ENCODE measurements at regions not wholly inside any gene's neighbourhood (a gene's known extent, or its start where the extent isn't known, plus 50 kb on each side); places are given as distances from the start of the nearest gene placed in this dataset.

GRCh38 chr12:87317302-87317701, 711.9 kb downstream of the C12orf50 start:
- Histone ChIP-seq H3K27me3 (ENCODE audit: control insufficient read depth, insufficient read depth, low read length) (no peaks in the 10 kb centered on the region), H3K36me3 (ENCODE audit: control insufficient read depth, insufficient read depth, low read length) (no peaks in the 10 kb centered on the region), H3K4me3 (ENCODE audit: low read depth, low read length) (no peak overlapping the region)
- CTCF ChIA-PET: no interaction called here
- POLR2A ChIA-PET: no interaction called here
- no peak for DNase-seq (ENCODE audit: low read depth)
- no peak for TF ChIP-seq CTCF (IDR thresholded peaks at IDR 0.05; ENCODE audit: insufficient read depth, low read depth, low read length)

DNA sequence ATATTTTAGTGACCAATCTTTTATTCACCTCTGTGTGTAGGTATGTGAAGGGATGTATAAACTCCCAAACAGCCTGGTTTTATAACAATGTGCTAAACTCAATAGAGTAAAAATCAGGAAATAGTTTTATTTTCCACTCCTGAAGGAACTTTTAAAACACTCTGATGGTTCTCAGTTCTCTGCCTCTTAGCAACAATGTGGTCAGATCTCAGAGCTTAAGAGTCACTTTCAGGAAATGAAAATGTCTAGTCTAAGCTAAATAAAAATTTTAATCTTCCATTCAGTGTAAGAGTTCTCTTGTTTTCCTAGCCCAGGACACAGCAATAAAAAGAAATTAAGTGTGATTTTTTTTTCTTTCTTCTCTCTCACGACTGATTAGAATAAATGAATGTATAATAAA, 718.0 kb downstream of the C12orf50 start:
- POLR2A ChIA-PET: no interaction called here
- DNase-seq (ENCODE audit: low read depth): no peak
- H3K27me3 ChIP-seq (ENCODE audit: control insufficient read depth, insufficient read depth, low read length): no peaks in the 10 kb centered on the region
- CTCF ChIA-PET: no interaction called here
- no peak for TF ChIP-seq CTCF (IDR thresholded peaks at IDR 0.05; ENCODE audit: insufficient read depth, low read depth, low read length)
- H3K4me3 ChIP-seq (ENCODE audit: low read depth, low read length): no peak overlapping the region
- no peaks in the 10 kb centered on the region for H3K36me3 ChIP-seq (ENCODE audit: control insufficient read depth, insufficient read depth, low read length)

- no peak for DNase-seq (ENCODE audit: low read depth)
- TF ChIP-seq CTCF (IDR thresholded peaks at IDR 0.05; ENCODE audit: insufficient read depth, low read depth, low read length): no peak
- Histone ChIP-seq H3K4me3 (ENCODE audit: low read depth, low read length) (no peak overlapping the region), H3K27me3 (ENCODE audit: control insufficient read depth, insufficient read depth, low read length) (no peaks in the 10 kb centered on the region), H3K36me3 (ENCODE audit: control insufficient read depth, insufficient read depth, low read length) (no peaks in the 10 kb centered on the region)
- ChIA-PET POLR2A (no interaction called here), CTCF (no interaction called here)
These were observed 719.1 kb downstream of the C12orf50 start for GRCh38 chr12:87310126-87310525.

DNA sequence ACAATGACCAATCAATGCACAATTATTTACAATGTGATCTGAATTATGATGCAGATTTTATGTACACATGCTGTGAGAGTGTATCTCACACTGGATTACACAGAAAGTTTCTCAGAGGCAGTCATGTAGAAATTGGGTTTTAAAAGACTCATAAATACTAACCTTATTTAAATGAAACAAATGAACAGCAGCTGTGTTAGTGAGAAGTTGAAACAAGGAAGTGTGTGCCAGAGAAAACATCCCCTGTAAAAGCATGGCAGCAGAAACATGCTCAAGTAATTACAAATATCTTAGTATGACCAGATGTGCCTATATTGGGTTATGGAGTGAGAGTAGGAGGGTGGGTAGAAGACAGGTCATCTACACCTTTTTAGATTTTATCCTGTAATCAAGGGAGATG, 723.7 kb downstream of the C12orf50 start:
- Histone ChIP-seq H3K36me3 (ENCODE audit: control insufficient read depth, insufficient read depth, low read length) (no peaks in the 10 kb centered on the region), H3K4me3 (ENCODE audit: low read depth, low read length) (no peak overlapping the region), H3K27me3 (ENCODE audit: control insufficient read depth, insufficient read depth, low read length) (no peaks in the 10 kb centered on the region)
- DNase-seq (ENCODE audit: low read depth): no peak
- ChIA-PET CTCF (no interaction called here), POLR2A (no interaction called here)
- no peak for TF ChIP-seq CTCF (IDR thresholded peaks at IDR 0.05; ENCODE audit: insufficient read depth, low read depth, low read length)

- H3K27me3 ChIP-seq (ENCODE audit: control insufficient read depth, insufficient read depth, low read length): no peaks in the 10 kb centered on the region
- no peak for TF ChIP-seq CTCF (IDR thresholded peaks at IDR 0.05; ENCODE audit: insufficient read depth, low read depth, low read length)
- DNase-seq (ENCODE audit: low read depth): no peak
- no peak overlapping the region for H3K4me3 ChIP-seq (ENCODE audit: low read depth, low read length)
- H3K36me3 ChIP-seq (ENCODE audit: control insufficient read depth, insufficient read depth, low read length): no peaks in the 10 kb centered on the region
- ChIA-PET POLR2A (no interaction called here), CTCF (no interaction called here)
These were observed 724.8 kb downstream of the C12orf50 start for GRCh38 chr12:87304406-87304805.
